ENCODE measurements at regions not wholly inside any gene's neighbourhood (a gene's known extent, or its start where the extent isn't known, plus 50 kb on each side); places are given as distances from the start of the nearest gene placed in this dataset.
"Not testable (repeated sequence)": the region's sequence is repeated elsewhere in the genome, so short reads cannot be mapped to it uniquely, and the experiment has no call there.

DNA sequence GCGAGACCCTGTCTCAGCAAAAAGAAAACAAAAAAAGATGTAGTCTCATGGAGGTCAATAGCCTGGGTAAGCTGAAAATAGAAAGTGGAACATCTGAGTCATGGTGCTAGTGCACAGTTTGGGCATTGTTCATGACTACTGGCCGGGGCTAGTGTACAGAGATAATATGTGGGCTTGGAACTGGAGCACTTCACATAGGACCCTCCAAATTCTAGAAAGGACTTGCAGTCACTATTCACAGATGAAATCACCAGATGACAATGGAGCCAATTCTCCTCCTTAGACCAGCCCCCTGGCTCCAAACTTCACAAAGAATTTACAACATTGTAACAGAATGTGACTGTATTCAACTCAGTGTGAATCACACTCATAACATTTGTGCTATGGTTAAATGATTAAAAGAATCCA, 367.8 kb upstream of the SLC7A11 start:
- Histone ChIP-seq H3K4me1 (ENCODE audit: insufficient read depth) (no peaks in the 10 kb centered on the region), H3K4me3 (ENCODE audit: low read depth, low read length) (no peak overlapping the region), H3K36me3 (ENCODE audit: insufficient read depth) (no peaks in the 10 kb centered on the region), H3K27ac (ENCODE audit: low read depth) (no peak overlapping the region)
- no peak for DNase-seq (ENCODE audit: extremely low spot score)
- WGBS = 48% methylated on average over 2 of the region's 2 CpGs

- H3K4me3 ChIP-seq (ENCODE audit: low read depth, low read length) = no peak overlapping the region
- WGBS = 67% methylated on average over 2 of the region's 2 CpGs
- H3K4me1 ChIP-seq (ENCODE audit: insufficient read depth) = no peaks in the 10 kb centered on the region
- no peak overlapping the region for H3K27ac ChIP-seq (ENCODE audit: low read depth)
- DNase-seq (ENCODE audit: extremely low spot score) = no peak
- H3K36me3 ChIP-seq (ENCODE audit: insufficient read depth) = no peaks in the 10 kb centered on the region
Observed at GRCh38 chr4:138604556-138604955, 362.4 kb upstream of the SLC7A11 start.

GRCh38 chr4:138602664-138603063, 360.5 kb upstream of the SLC7A11 start:
- DNase-seq (ENCODE audit: extremely low spot score) = no peak
- Histone ChIP-seq H3K27ac (ENCODE audit: low read depth) (no peak overlapping the region), H3K4me3 (ENCODE audit: low read depth, low read length) (no peak overlapping the region)

DNA sequence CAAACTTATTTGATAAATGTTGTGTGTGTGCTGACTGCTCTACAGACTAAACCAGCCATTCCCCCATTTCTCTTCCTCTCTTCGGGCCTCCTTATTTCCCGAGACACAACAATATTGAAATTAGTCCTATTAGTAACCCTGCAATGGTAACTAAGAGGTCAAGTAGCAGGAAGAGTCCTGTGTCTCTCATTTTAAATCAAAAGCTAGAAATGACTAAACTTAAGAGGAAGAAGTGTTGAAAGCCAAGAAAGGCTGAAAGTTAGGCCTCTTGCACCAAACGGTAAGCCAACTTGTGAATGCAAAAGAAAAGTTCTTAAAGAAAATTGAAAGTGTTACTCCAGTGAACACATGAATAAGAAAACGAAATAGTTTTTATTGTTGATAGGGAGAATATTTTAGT, 357.8 kb upstream of the SLC7A11 start:
- Histone ChIP-seq H3K4me1 (ENCODE audit: insufficient read depth) (no peaks in the 10 kb centered on the region), H3K27ac (ENCODE audit: low read depth) (no peak overlapping the region), H3K4me3 (ENCODE audit: low read depth, low read length) (no peak overlapping the region), H3K36me3 (ENCODE audit: insufficient read depth) (no peaks in the 10 kb centered on the region)
- 92% methylated on average over 4 of the region's 4 CpGs for WGBS
- DNase-seq (ENCODE audit: extremely low spot score) = no peak

More at GRCh38 chr4:138602664-138603063, 360.5 kb upstream of the SLC7A11 start:
- H3K4me1 ChIP-seq (ENCODE audit: insufficient read depth) = no peaks in the 10 kb centered on the region
- WGBS = 69% methylated on average over 2 of the region's 2 CpGs
- no peaks in the 10 kb centered on the region for H3K36me3 ChIP-seq (ENCODE audit: insufficient read depth)

DNA sequence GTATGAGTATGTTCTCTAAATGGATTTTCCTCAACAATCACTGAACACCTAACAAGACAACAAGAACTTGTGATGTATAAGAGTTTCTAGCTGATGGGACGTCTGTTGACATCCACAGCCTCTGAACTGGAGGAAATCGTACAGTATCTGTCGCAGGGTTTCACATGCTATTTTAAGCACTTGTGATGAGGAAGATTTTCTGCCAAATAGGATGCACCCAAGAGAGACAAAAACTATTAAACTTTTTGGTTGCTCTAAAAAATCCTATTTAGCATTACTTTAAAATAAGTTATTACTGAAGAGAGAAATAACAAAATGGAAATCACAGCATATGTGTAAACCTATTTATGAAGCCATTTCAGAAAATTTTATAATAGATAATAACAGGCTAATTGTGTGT, 356.1 kb upstream of the SLC7A11 start:
- 41% methylated on average over 3 of the region's 3 CpGs for WGBS
- H3K4me3 ChIP-seq (ENCODE audit: low read depth, low read length) = no peak overlapping the region

DNA sequence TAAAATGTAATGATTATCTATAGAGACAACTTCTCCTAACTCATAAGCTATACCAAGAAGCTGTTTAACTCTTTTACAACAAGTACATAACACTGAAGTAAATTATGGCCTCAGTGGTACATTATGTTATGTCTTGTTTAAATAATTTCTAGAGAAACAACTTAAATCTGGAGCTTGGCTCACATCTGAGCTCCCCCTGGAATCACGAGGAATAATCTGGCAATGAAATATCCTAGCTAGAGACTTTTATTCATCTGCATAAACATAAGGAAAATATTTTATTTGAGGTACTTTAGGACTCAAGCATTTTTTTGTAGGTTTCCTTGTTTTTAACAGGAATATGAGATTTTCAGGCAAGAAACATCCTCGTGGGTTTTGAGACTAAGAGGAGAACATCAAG, 354.7 kb upstream of the SLC7A11 start:
- Histone ChIP-seq H3K36me3 (ENCODE audit: insufficient read depth) (no peaks in the 10 kb centered on the region), H3K4me1 (ENCODE audit: insufficient read depth) (no peaks in the 10 kb centered on the region), H3K27ac (ENCODE audit: low read depth) (no peak overlapping the region), H3K4me3 (ENCODE audit: low read depth, low read length) (no peak overlapping the region)
- 50% methylated on average over 2 of the region's 2 CpGs for WGBS
- no peak for DNase-seq (ENCODE audit: extremely low spot score)

More for the DNA sequence above, 356.1 kb upstream of the SLC7A11 start:
- no peaks in the 10 kb centered on the region for H3K36me3 ChIP-seq (ENCODE audit: insufficient read depth)
- no peak overlapping the region for H3K27ac ChIP-seq (ENCODE audit: low read depth)
- DNase-seq (ENCODE audit: extremely low spot score) = no peak
- H3K4me1 ChIP-seq (ENCODE audit: insufficient read depth) = no peaks in the 10 kb centered on the region

DNA sequence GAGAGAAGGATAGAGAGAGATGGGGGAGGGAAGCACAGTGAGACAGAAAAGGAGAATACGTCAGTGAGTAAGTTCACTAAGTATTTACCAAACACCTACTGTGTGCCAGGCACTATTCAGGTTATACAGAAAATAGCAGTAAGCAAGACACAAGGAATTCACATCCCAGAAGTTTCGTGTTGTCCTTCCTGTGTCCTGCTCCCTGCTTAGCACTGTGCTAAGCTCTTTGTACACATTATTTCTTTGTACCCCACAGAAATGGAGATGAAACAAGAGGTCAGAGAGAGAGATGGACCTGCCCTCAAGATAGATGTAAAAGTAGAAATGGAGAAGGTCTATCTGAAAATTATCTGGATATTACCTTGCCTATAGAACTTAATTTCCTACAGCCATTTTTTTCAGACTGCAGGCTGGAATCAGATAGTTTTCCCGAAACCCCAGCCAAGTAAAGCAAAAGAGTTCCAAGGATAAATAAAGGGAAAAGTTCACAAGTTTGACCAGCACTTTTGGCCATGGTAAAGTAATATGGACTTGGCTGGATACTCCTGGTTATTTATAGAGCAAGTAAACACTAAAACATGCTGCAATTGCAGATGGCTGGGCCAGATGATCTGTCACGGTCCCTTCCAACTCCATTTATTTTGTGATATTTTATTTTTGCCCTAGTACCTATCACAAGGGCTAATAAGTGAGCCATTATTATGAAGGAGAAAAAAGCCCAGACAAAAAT, 353.7 kb upstream of the SLC7A11 start:
- DNase-seq (ENCODE audit: extremely low spot score) = no peak
- Histone ChIP-seq H3K27ac (ENCODE audit: low read depth) (no peak overlapping the region), H3K4me1 (ENCODE audit: insufficient read depth) (no peaks in the 10 kb centered on the region), H3K36me3 (ENCODE audit: insufficient read depth) (no peaks in the 10 kb centered on the region), H3K4me3 (ENCODE audit: low read depth, low read length) (no peak overlapping the region)
- WGBS = 49% methylated on average over 4 of the region's 4 CpGs

- no peaks in the 10 kb centered on the region for H3K36me3 ChIP-seq (ENCODE audit: insufficient read depth)
- H3K27ac ChIP-seq (ENCODE audit: low read depth) = no peak overlapping the region
- 93% methylated on average over 2 of the region's 2 CpGs for whole genome bisulfite sequencing
- no peak for DNase-seq (ENCODE audit: extremely low spot score)
- H3K4me3 ChIP-seq (ENCODE audit: low read depth, low read length) = no peak overlapping the region
- H3K4me1 ChIP-seq (ENCODE audit: insufficient read depth) = no peaks in the 10 kb centered on the region
Observed at GRCh38 chr4:138595171-138595570, 353.0 kb upstream of the SLC7A11 start.

DNA sequence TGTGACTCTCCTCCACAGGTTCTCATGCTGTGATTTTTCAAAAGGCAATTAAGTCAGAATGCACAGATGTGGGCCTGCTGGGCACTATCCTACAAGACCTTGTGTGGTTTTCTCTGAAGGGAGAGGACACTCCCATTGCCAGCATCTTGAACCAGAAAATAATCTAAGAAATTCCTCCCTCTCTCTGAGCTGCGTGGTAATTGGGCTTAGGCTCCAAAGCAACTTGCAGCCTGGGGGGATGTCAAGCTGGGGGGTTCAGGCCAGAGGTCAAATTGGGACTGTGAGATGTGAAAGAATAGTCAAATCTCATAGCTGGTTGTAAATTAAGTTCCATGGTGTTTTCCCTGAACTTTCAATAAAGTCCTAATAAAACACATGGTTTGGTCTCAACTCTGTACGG, 350.6 kb upstream of the SLC7A11 start:
- WGBS = 80% methylated on average over 2 of the region's 2 CpGs
- DNase-seq (ENCODE audit: extremely low spot score) = no peak
- H3K4me1 ChIP-seq (ENCODE audit: insufficient read depth) = no peaks in the 10 kb centered on the region
- no peak overlapping the region for H3K27ac ChIP-seq (ENCODE audit: low read depth)
- H3K4me3 ChIP-seq (ENCODE audit: low read depth, low read length) = no peak overlapping the region
- no peaks in the 10 kb centered on the region for H3K36me3 ChIP-seq (ENCODE audit: insufficient read depth)

GRCh38 chr4:138591808-138592207, 349.7 kb upstream of the SLC7A11 start:
- DNase-seq (ENCODE audit: extremely low spot score) = no peak
- no peak overlapping the region for H3K4me3 ChIP-seq (ENCODE audit: low read depth, low read length)
- WGBS = 24% methylated on average over 1 of the region's 1 CpG
- no peaks in the 10 kb centered on the region for H3K36me3 ChIP-seq (ENCODE audit: insufficient read depth)
- H3K27ac ChIP-seq (ENCODE audit: low read depth) = no peak overlapping the region
- H3K4me1 ChIP-seq (ENCODE audit: insufficient read depth) = no peaks in the 10 kb centered on the region

GRCh38 chr4:138588501-138588900, 346.4 kb upstream of the SLC7A11 start:
- no peaks in the 10 kb centered on the region for H3K36me3 ChIP-seq (ENCODE audit: insufficient read depth)
- no peaks in the 10 kb centered on the region for H3K4me1 ChIP-seq (ENCODE audit: insufficient read depth)
- DNase-seq (ENCODE audit: extremely low spot score) = no peak
- H3K4me3 ChIP-seq (ENCODE audit: low read depth, low read length) = no peak overlapping the region
- H3K27ac ChIP-seq (ENCODE audit: low read depth) = no peak overlapping the region

- no peak for DNase-seq (ENCODE audit: extremely low spot score)
- Histone ChIP-seq H3K27ac (ENCODE audit: low read depth) (no peak overlapping the region), H3K4me3 (ENCODE audit: low read depth, low read length) (no peak overlapping the region), H3K36me3 (ENCODE audit: insufficient read depth) (no peaks in the 10 kb centered on the region), H3K4me1 (ENCODE audit: insufficient read depth) (no peaks in the 10 kb centered on the region)
- 94% methylated on average over 2 of the region's 2 CpGs for WGBS
Observed at GRCh38 chr4:138579146-138579545, 337.0 kb upstream of the SLC7A11 start.

- H3K4me3 ChIP-seq (ENCODE audit: low read depth, low read length); H3K4me1 ChIP-seq (ENCODE audit: insufficient read depth); H3K27ac ChIP-seq (ENCODE audit: low read depth); H3K36me3 ChIP-seq (ENCODE audit: insufficient read depth); DNase-seq (ENCODE audit: extremely low spot score): not testable (repeated sequence)
- WGBS = 83% methylated on average over 3 of the region's 3 CpGs
Observed at GRCh38 chr4:138577826-138578225, 335.7 kb upstream of the SLC7A11 start.

GRCh38 chr4:138577145-138577544, 335.0 kb upstream of the SLC7A11 start:
- DNase-seq (ENCODE audit: extremely low spot score) = no peak
- Histone ChIP-seq H3K4me3 (ENCODE audit: low read depth, low read length) (no peak overlapping the region), H3K27ac (ENCODE audit: low read depth) (no peak overlapping the region), H3K36me3 (ENCODE audit: insufficient read depth) (no peaks in the 10 kb centered on the region), H3K4me1 (ENCODE audit: insufficient read depth) (no peaks in the 10 kb centered on the region)

- H3K27ac ChIP-seq (ENCODE audit: low read depth) = no peak overlapping the region
- H3K4me3 ChIP-seq (ENCODE audit: low read depth, low read length) = no peak overlapping the region
- H3K36me3 ChIP-seq (ENCODE audit: insufficient read depth) = no peaks in the 10 kb centered on the region
- H3K4me1 ChIP-seq (ENCODE audit: insufficient read depth) = no peaks in the 10 kb centered on the region
- WGBS = 49% methylated on average over 3 of the region's 3 CpGs
- no peak for DNase-seq (ENCODE audit: extremely low spot score)
Observed at GRCh38 chr4:138576684-138577083, 334.5 kb upstream of the SLC7A11 start.
